GM23338 (cell line): ENCODE measurements at regions not wholly inside any gene's neighbourhood (a gene's known extent, or its start where the extent isn't known, plus 50 kb on each side); places are given as distances from the start of the nearest gene placed in this dataset.
"Not testable (repeated sequence)": the region's sequence is repeated elsewhere in the genome, so short reads cannot be mapped to it uniquely, and the experiment has no call there.

Source experiments
- ATAC-seq: fragments of 200-7000 bp; cut with Tn5 transposase; 3 replicates; pipeline ENCODE4 v1.9.1; 2020
- DNase-seq: peaks from one replicate; pipeline ENCODE4 v3.0.0-alpha.2; 2015; ENCODE audit warnings: low spot score
- H2AFZ ChIP-seq: fragments of 200-600 bp; sonication (generic); 2 replicates; pipeline ENCODE4 v1.8.0; 2016; ENCODE audit warnings: antibody characterized with exemption, mild to moderate bottlenecking, moderate library complexity
- H3F3A ChIP-seq: fragments of 200-600 bp; sonication (generic); replicated peaks from 2 replicates; pipeline ENCODE4 v1.8.0; 2017; ENCODE audit warnings: antibody characterized with exemption, mixed run types, low read depth
- H3K27ac ChIP-seq: fragments of 200-600 bp; sonication (generic); 2 replicates; pipeline ENCODE4 v1.6.1; 2016; ENCODE audit warnings: low read depth
- H3K27me3 ChIP-seq: fragments of 200-600 bp; sonication (generic); 2 replicates; pipeline ENCODE4 v1.8.0; 2016; ENCODE audit warnings: mild to moderate bottlenecking, mixed run types, moderate library complexity; ENCODE audit not compliant: insufficient read depth
- H3K36me3 ChIP-seq: fragments of 200-600 bp; sonication (generic); 2 replicates; pipeline ENCODE4 v1.8.0; 2016; ENCODE audit warnings: mild to moderate bottlenecking; ENCODE audit not compliant: insufficient read depth
- H3K4me1 ChIP-seq: fragments of 200-600 bp; sonication (generic); 2 replicates; pipeline ENCODE4 v1.8.0; 2016; ENCODE audit warnings: mild to moderate bottlenecking, moderate library complexity; ENCODE audit not compliant: insufficient read depth
- H3K4me2 ChIP-seq: fragments of 200-600 bp; sonication (generic); 2 replicates; pipeline ENCODE4 v1.7.1; 2017; ENCODE audit warnings: mixed run types
- H3K4me3 ChIP-seq: fragments of 200-600 bp; sonication (generic); 2 replicates; pipeline ENCODE4 v1.6.1; 2016; ENCODE audit warnings: mixed run types
- H3K79me2 ChIP-seq: fragments of 200-600 bp; sonication (generic); replicated peaks from 2 replicates; pipeline ENCODE4 v1.8.0; 2017; ENCODE audit warnings: mild to moderate bottlenecking; ENCODE audit not compliant: insufficient read depth
- H3K9me2 ChIP-seq: fragments of 200-600 bp; sonication (generic); 2 replicates; pipeline ENCODE4 v1.8.0; 2017; ENCODE audit not compliant: insufficient read depth
- H4K20me1 ChIP-seq: fragments of 200-600 bp; sonication (generic); replicated peaks from 2 replicates; pipeline ENCODE4 v1.8.0; 2017; ENCODE audit warnings: mild to moderate bottlenecking; ENCODE audit not compliant: insufficient read depth
- H3K27ac Mint-ChIP-seq: 2 replicates; pipeline ENCODE4 v1.8.0; 2020; ENCODE audit warnings: inconsistent platforms, mild to moderate bottlenecking, moderate library complexity, mixed read lengths
- H3K27me3 Mint-ChIP-seq: 3 replicates; pipeline ENCODE4 v1.8.0; 2022; ENCODE audit warnings: low read depth, mild to moderate bottlenecking, moderate library complexity, mixed read lengths, inconsistent platforms; ENCODE audit not compliant: insufficient read depth, poor library complexity
- H3K36me3 Mint-ChIP-seq: 3 replicates; pipeline ENCODE4 v1.8.0; 2021; ENCODE audit warnings: low read depth, mild to moderate bottlenecking, inconsistent platforms, moderate library complexity, mixed read lengths
- H3K4me1 Mint-ChIP-seq: 3 replicates; pipeline ENCODE4 v1.8.0; 2020; ENCODE audit warnings: mild to moderate bottlenecking, inconsistent platforms, mixed read lengths
- H3K4me3 Mint-ChIP-seq: 3 replicates; pipeline ENCODE4 v1.8.0; 2021; ENCODE audit warnings: moderate library complexity, mild to moderate bottlenecking, inconsistent platforms, mixed read lengths
- H3K9me3 Mint-ChIP-seq: 3 replicates; pipeline ENCODE4 v1.8.0; 2020; ENCODE audit warnings: moderate library complexity, mild to moderate bottlenecking, inconsistent platforms, mixed read lengths
- CREB1 ChIP-seq: fragments of 250-450 bp; sonication (Bioruptor Pico); IDR thresholded peaks from 2 replicates; pipeline ENCODE4 v1.5.0; 2020; ENCODE audit warnings: low read depth, mild to moderate bottlenecking, moderate library complexity
- EZH2 ChIP-seq: fragments of 200-600 bp; sonication (generic); IDR thresholded peaks from one replicate; pipeline ENCODE4 v1.8.0; 2017; ENCODE audit warnings: antibody characterized with exemption, mild to moderate bottlenecking, low read depth; ENCODE audit not compliant: unreplicated experiment
- EZH2phosphoT487 ChIP-seq: fragments of 200-600 bp; sonication (generic); IDR thresholded peaks from one replicate; pipeline ENCODE4 v1.8.1; 2018; ENCODE audit warnings: antibody characterized with exemption; ENCODE audit not compliant: unreplicated experiment
- JUNB ChIP-seq: IDR thresholded peaks from one replicate; pipeline ENCODE4 v1.6.1; 2016; ENCODE audit warnings: antibody characterized with exemption; ENCODE audit not compliant: unreplicated experiment
- NANOG ChIP-seq: IDR thresholded peaks from 2 replicates; pipeline ENCODE4 v1.6.1; 2016; ENCODE audit warnings: antibody characterized with exemption, borderline replicate concordance
- POLR2AphosphoS5 ChIP-seq: IDR thresholded peaks from 2 replicates; pipeline ENCODE4 v1.6.1; 2016; ENCODE audit warnings: antibody characterized with exemption, low read depth
- STAT1 ChIP-seq: IDR thresholded peaks from one replicate; pipeline ENCODE4 v1.6.1; 2016; ENCODE audit warnings: antibody characterized with exemption; ENCODE audit not compliant: unreplicated experiment
- ZNF114 ChIP-seq: fragments of 250-450 bp; sonication (Bioruptor Pico); IDR thresholded peaks from 2 replicates; pipeline ENCODE4 v1.5.0; 2020; ENCODE audit warnings: mild to moderate bottlenecking, moderate library complexity
- ZNF331 ChIP-seq: fragments of 250-450 bp; sonication (Bioruptor Pico); IDR thresholded peaks from 2 replicates; pipeline ENCODE4 v1.5.0; 2020; ENCODE audit warnings: low read depth, mild to moderate bottlenecking, moderate library complexity
- TF ChIP-seq, protein P1 (sequence below): IDR thresholded peaks from one replicate; pipeline ENCODE4 v1.6.1; 2018; ENCODE audit warnings: antibody characterized with exemption; ENCODE audit not compliant: unreplicated experiment
- TF ChIP-seq, protein P2 (sequence below), 2 experiments: fragments of 200-600 bp in 1 of 2; sonication (generic) in 1 of 2; conservative IDR thresholded peaks; 2 replicates each; pipeline versions ENCODE4 v1.5.1 to v1.6.1; 2016 to 2017; ENCODE audit warnings: antibody characterized with exemption in 2 of 2, low read depth in 2 of 2, mild to moderate bottlenecking in 2 of 2, moderate library complexity in 1 of 2

DNA sequence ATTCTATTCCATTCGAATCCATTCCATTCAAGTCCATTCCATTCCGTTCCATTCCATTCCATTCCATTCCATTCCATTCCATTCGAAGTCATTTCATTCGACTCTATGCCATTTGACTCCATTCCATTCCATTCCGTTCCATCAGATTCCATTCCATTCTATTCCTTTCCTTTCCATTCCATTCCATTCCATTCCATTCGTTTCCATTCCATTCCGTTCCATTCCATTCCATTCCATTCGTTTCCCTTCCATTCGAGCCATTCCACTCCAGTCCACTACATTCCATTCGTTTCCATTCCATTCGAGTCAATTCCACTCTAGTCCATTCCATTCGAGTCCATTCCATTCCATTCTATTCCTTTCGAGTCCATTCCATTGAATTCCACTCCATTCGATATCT, 1120.4 kb downstream of the RPIA start:
- H3K36me3 Mint-ChIP-seq, result peaks cover 88% of the 10 kb centered on the region
- not testable (repeated sequence) for H3K4me3 Mint-ChIP-seq, DNase-seq, H3K27me3 ChIP-seq, H3K4me1 ChIP-seq, H3K4me1 Mint-ChIP-seq, H3K27ac Mint-ChIP-seq, H4K20me1 ChIP-seq, H3K4me2 ChIP-seq, ATAC-seq, H3K79me2 ChIP-seq, H2AFZ ChIP-seq, H3F3A ChIP-seq, H3K27ac ChIP-seq, H3K4me3 ChIP-seq, H3K9me2 ChIP-seq
- H3K27me3 Mint-ChIP-seq, result peaks cover 15% of the 10 kb centered on the region
- peaks cover 17% of the 10 kb centered on the region for H3K9me3 Mint-ChIP-seq
- H3K36me3 ChIP-seq, result peaks cover 40% of the 10 kb centered on the region

DNA sequence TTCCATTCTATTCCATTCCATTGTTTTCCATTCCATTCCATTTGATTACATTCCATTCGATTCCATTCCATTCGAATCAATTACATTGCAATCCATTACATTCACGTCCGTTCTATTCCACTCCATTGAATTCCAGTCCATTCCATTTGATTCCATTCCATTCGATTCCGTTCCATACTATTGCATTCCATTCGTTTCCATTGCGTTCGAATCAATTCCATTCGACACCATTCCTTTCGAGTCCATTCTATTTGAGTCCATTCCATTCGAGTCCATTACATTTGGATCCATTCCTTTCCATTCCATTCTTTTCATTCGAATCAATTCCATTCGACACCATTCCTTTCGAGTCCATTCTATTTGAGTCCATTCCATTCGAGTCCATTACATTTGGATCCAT, 1122.9 kb downstream of the RPIA start:
- H3K4me3 Mint-ChIP-seq, H3K9me2 ChIP-seq, H3K27ac ChIP-seq, H2AFZ ChIP-seq, H3K4me1 Mint-ChIP-seq, H3K9me3 Mint-ChIP-seq, H4K20me1 ChIP-seq, H3K27ac Mint-ChIP-seq, H3K27me3 ChIP-seq, H3K4me2 ChIP-seq, H3K79me2 ChIP-seq, DNase-seq, H3K4me1 ChIP-seq, H3F3A ChIP-seq, ATAC-seq: not testable (repeated sequence)
- peaks cover 22% of the 10 kb centered on the region for H3K27me3 Mint-ChIP-seq
- peaks cover 73% of the 10 kb centered on the region for H3K36me3 Mint-ChIP-seq
- Histone ChIP-seq H3K4me3 (peak overlapping the region; percentile 11; the same call in 1 of the 2 replicates), H3K36me3 (peaks cover 52% of the 10 kb centered on the region)

DNA sequence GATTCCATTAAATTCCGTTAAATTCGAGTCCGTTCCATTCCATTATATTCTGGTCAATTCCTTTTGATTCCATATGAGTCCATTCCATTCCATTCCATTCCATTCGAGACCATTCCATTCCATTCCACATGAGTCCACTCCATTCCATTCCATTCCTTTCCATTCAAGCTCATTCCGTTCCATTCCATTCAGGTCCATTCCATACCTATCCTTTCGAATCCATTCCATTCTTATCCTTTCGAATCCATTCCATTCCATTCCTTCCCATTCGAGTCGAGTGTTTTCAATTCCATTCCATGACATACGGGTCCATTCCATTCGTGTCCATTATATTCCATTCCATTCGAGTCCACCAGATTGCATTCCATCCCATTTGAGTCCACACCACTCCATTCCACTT, 1127.4 kb downstream of the RPIA start:
- no peak overlapping the region for H3K4me3 Mint-ChIP-seq
- TF ChIP-seq ZNF114 (CRISPR knock-in tag), result no peak
- TF ChIP-seq JUNB, result no peak
- TF ChIP-seq, protein P1, sequence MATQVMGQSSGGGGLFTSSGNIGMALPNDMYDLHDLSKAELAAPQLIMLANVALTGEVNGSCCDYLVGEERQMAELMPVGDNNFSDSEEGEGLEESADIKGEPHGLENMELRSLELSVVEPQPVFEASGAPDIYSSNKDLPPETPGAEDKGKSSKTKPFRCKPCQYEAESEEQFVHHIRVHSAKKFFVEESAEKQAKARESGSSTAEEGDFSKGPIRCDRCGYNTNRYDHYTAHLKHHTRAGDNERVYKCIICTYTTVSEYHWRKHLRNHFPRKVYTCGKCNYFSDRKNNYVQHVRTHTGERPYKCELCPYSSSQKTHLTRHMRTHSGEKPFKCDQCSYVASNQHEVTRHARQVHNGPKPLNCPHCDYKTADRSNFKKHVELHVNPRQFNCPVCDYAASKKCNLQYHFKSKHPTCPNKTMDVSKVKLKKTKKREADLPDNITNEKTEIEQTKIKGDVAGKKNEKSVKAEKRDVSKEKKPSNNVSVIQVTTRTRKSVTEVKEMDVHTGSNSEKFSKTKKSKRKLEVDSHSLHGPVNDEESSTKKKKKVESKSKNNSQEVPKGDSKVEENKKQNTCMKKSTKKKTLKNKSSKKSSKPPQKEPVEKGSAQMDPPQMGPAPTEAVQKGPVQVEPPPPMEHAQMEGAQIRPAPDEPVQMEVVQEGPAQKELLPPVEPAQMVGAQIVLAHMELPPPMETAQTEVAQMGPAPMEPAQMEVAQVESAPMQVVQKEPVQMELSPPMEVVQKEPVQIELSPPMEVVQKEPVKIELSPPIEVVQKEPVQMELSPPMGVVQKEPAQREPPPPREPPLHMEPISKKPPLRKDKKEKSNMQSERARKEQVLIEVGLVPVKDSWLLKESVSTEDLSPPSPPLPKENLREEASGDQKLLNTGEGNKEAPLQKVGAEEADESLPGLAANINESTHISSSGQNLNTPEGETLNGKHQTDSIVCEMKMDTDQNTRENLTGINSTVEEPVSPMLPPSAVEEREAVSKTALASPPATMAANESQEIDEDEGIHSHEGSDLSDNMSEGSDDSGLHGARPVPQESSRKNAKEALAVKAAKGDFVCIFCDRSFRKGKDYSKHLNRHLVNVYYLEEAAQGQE, result no peak
- no peak for TF ChIP-seq EZH2
- no peak for TF ChIP-seq POLR2AphosphoS5
- TF ChIP-seq ZNF331 (CRISPR knock-in tag), result no peak
- no peak for TF ChIP-seq STAT1
- no peak for TF ChIP-seq EZH2phosphoT487
- TF ChIP-seq, protein P2, sequence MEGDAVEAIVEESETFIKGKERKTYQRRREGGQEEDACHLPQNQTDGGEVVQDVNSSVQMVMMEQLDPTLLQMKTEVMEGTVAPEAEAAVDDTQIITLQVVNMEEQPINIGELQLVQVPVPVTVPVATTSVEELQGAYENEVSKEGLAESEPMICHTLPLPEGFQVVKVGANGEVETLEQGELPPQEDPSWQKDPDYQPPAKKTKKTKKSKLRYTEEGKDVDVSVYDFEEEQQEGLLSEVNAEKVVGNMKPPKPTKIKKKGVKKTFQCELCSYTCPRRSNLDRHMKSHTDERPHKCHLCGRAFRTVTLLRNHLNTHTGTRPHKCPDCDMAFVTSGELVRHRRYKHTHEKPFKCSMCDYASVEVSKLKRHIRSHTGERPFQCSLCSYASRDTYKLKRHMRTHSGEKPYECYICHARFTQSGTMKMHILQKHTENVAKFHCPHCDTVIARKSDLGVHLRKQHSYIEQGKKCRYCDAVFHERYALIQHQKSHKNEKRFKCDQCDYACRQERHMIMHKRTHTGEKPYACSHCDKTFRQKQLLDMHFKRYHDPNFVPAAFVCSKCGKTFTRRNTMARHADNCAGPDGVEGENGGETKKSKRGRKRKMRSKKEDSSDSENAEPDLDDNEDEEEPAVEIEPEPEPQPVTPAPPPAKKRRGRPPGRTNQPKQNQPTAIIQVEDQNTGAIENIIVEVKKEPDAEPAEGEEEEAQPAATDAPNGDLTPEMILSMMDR (conservative IDR thresholded peaks at IDR 0.05; ENCODE audit: low read depth in 2 of 2), result no peak
- TF ChIP-seq NANOG, result no peak
- TF ChIP-seq CREB1 (CRISPR knock-in tag), result no peak

More for the DNA sequence above, 1127.4 kb downstream of the RPIA start:
- H3K4me2 ChIP-seq, result no peak overlapping the region
- H3K4me3 ChIP-seq, result peak overlapping the region; percentile 5; the same call in 1 of the 2 replicates
- peaks cover 65% of the 10 kb centered on the region for H3K36me3 ChIP-seq
- no peaks in the 10 kb centered on the region for H3K4me1 ChIP-seq
- H3F3A ChIP-seq, result 0 out of 2 replicates have a peak, but pooled peaks cover 3% of the 10 kb centered on the region
- H2AFZ ChIP-seq, result no peak overlapping the region
- Mint-ChIP-seq H3K27me3 (peaks cover 36% of the 10 kb centered on the region), H3K4me1 (no peaks in the 10 kb centered on the region), H3K36me3 (peaks cover 33% of the 10 kb centered on the region), H3K9me3 (no peaks in the 10 kb centered on the region; the same call in 2 of the 3 replicates), H3K27ac (no peak overlapping the region)
- ATAC-seq (no peak), DNase-seq (no peak)
- no peaks in the 10 kb centered on the region for H3K9me2 ChIP-seq
- H3K79me2 ChIP-seq, result no peaks in the 10 kb centered on the region
- no peaks in the 10 kb centered on the region for H3K27me3 ChIP-seq
- H4K20me1 ChIP-seq, result no peaks in the 10 kb centered on the region
- no peak overlapping the region for H3K27ac ChIP-seq
